HG02610 (cell line): ENCODE measurements at regions not wholly inside any gene's neighbourhood (a gene's known extent, or its start where the extent isn't known, plus 50 kb on each side); places are given as distances from the start of the nearest gene placed in this dataset.
"Not testable (repeated sequence)": the region's sequence is repeated elsewhere in the genome, so short reads cannot be mapped to it uniquely, and the experiment has no call there.

ENCODE experiments used
- ATAC-seq: cut with Tn5 transposase; IDR thresholded peaks from one replicate; pipeline ENCODE4 v1.9.1; 2021; ENCODE audit warnings: mild to moderate bottlenecking, moderate library complexity; ENCODE audit not compliant: unreplicated experiment

GRCh38 chr1:239960366-239960765 is 131.3 kb upstream of the FMN2 start:
- ATAC-seq: no peak

- no peak for ATAC-seq
Measured at GRCh38 chr1:239963856-239964255, 127.8 kb upstream of the FMN2 start.

DNA sequence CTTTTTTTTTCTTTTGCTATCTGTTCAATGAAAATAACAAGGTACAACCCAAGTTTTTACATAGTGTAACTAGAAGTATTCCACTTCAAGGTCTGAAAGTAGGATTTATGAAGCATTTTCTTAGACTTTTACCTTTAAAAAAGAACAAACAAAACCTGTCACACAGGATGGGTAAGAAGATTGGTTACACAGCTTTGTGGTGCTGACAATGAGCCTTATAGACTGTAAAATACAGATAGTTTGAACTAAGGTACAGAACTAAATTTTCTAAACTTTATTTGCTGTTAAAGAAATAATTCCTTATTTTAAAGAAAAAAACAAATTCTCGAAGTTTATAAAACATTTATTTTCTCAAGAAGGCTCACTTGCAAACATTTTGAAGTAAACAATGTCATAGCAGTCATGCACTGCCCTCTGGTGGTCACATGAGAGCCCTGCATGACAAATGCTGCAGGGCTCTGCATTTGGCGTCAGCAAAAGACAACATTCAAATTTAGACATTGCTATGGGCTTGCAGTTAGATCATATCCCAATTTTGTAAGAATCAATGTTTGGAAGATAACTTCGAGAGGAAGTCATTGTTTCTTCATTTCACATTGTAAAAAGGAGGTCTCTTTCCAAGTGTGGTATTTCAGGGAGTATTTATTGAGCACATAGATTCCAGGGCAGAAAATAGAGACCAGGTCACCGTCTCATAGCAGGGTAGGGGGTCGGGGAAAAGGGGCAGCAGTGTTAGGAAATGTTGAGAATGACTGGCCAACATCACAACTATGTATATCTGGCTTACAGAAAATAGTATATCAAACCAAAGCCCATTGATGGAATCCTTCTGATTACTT is 115.3 kb upstream of the FMN2 start:
- ATAC-seq: peak; percentile 90

GRCh38 chr1:239977416-239977815 is 114.3 kb upstream of the FMN2 start:
- no peak for ATAC-seq

DNA sequence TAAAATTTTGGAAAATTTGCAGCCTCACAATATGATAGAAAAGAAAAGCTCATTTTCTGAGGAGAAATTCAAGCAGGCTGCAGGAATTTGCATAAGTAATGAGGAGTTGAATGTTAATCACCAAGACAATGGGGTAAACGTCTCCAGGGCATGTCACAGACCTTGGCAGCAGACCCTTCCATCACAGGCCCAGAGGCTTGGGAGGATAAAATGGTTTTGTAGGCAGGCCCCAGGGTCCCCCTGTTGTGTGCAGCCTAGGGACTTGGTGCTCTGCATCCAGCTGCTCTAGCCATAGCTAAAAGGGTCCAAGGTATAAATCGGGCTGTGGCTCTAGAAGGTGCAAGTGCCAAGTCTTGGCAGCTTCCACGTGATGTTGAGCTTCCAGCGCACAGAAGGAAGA is 112.2 kb upstream of the FMN2 start:
- no peak for ATAC-seq

DNA sequence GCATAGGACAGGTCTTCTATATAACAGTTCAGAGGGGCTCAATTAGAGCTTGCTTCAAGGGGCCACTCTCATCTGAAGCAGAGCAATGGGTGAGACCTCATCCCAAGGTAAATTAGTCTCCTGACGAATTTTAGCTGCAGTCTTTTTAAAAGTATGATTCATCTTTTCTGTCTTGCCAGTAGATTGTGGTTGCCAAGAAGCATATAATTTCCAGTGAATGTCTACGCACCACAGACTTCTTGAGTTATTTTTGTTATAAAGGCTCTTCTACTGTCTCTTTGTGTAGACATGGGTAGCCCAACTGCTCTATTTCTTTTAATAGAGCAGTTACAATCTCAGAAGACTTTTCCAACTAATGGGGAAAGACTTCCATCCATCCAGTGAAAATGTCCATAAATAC is 108.9 kb upstream of the FMN2 start:
- ATAC-seq: no peak

DNA sequence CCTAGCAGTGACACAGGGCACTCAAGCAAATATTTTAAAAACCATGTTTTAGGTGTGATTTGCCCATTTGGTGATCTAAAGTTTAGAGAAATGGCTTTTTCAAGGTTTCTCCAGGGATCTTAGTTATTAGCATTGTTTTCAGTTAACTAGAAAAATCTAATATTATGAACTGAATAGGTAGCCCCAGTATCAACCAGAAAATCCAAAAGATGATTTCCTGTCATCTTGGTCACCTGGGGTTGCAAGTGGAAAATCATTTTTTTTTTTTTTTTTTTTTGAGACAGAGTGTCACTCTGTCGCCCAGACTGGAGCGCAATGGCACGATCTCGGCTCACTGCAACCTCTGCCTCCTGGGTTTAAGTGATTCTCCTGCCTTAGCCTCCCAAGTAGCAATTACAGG is 106.6 kb upstream of the FMN2 start:
- no peak for ATAC-seq

DNA sequence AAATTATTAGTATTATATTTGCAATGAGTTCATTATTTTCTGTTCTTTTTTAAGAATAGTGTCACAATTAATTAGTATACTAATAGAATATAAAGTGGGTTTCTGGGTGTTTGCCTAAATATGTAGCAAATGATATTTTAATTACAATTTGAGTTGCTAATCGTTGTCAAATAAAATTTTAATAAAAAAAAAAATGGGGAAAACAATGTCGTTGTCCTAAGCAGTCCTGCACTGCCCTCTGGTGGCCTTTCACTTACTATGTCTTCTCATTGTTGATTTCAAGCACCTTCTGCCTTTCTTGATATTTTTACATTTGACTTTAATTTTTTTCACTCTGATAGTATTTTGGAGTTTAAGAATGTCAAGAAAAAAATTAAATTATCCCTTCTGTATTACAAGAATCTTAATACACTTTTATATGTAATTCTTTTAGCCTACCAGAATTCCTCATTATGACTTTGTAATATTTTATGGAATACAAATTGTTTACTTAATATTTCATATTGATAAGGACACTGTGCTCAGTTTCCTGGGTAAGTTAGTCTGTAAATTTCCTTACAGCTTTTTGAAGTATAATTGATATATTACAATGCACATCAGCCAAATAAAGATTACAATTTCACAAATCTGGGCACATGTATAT is 104.5 kb upstream of the FMN2 start:
- ATAC-seq: no peak

DNA sequence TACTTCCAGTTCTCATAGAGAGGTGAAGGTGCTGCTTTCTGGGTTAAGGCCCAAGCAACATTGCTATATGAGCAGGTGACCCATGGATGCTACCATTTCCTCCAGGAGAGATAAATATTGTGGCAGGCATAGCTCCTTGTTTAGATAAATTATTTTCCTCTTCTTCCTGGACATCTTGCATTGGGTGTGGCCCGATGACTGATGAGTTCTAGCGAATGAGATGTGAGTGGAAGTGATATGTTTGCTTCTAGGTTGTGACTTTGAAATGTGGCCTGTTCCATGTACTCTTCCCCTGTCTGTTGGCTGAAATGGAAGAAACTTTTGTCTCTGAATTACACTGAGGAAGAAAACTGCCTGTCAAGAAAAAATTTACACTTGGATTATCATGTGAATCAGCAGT is 101.7 kb upstream of the FMN2 start:
- ATAC-seq: no peak

GRCh38 chr1:239992566-239992965 is 99.1 kb upstream of the FMN2 start:
- ATAC-seq: not testable (repeated sequence)

DNA sequence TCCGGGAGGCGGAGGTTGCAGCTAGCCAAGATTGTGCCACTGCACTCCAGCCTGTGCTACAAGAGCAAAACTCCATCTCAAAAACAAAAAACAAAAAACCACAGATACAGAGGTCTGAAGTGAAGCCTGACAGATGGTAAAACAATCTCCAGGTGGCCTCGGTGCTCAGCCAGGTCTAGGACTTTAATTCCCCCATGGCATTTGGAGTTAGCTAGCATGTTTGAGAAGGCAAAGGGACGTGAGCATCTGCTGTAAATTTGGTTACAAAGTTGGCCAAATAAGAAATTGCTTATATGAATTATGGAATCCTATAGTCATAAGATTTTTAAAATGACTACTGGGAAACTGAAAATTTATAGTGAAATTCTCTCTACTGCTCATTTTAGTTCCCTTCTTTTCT is 98.3 kb upstream of the FMN2 start:
- no peak for ATAC-seq

- ATAC-seq: no peak
Measured at GRCh38 chr1:239995281-239995680, 96.4 kb upstream of the FMN2 start.

GRCh38 chr1:239997160-239997514 is 94.5 kb upstream of the FMN2 start:
- ATAC-seq: no peak

DNA sequence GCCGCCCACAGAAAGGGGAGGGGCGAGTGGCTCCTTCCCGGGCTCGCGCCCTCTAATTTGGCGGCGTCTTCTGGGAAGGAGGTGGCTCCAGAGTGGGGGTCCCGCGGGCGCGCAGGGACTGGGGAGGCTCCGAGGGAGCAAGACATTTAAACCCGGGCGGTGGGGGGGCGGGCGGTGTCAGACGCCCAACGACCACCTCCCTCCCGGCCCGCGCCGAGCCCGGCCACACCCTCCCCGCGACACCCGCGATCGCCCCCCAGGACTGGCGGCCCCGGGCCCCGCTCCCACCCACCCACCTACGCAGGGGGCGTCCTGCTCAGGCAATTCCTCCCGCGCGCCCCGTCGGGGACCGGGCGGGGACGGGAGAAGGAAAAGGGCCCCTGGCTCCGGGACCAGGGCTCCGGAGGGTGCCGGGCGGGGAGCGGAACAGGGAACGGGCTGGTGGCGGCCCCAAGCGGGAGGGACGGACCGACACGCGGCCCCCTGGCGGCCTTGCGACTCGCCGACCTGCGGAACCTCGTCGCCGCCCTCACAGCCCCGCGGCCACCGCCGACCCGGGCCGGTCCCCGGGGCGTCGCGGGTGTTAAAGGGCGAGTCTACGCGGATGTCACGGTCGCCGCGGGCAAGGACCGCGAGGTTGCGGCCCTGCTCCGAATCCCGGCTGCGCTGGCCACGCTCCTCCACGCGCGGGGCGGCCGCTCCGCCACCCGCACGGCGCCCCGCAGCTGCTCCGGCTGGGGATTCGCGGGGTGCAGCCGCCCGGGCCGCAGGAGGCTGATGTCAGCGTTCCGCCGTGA is 94.0 kb upstream of the FMN2 start:
- ATAC-seq: no peak

- no peak for ATAC-seq
Measured at GRCh38 chr1:239998312-239998649, 93.4 kb upstream of the FMN2 start.

- ATAC-seq: no peak
Measured at GRCh38 chr1:239999170-239999569, 92.5 kb upstream of the FMN2 start.

DNA sequence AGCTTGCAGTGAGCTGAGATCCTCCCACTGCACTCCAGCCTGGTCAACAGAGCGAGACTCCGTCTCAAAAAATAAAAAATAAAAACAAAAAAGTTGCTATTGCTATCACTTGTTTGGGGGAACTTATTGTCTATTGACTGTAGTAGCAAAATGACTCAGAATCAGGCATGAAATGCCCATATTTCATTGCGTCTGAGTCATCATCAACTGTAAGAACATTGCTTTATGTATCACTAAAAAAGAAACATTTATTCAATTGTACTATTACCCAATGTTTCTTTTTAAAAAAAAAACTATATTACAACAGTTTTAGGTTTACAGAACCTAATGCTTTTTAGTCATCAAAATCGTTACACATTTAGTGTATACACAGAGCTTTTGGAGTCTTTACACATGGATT is 91.0 kb upstream of the FMN2 start:
- no peak for ATAC-seq

GRCh38 chr1:240001177-240001740 is 90.4 kb upstream of the FMN2 start:
- no peak for ATAC-seq

DNA sequence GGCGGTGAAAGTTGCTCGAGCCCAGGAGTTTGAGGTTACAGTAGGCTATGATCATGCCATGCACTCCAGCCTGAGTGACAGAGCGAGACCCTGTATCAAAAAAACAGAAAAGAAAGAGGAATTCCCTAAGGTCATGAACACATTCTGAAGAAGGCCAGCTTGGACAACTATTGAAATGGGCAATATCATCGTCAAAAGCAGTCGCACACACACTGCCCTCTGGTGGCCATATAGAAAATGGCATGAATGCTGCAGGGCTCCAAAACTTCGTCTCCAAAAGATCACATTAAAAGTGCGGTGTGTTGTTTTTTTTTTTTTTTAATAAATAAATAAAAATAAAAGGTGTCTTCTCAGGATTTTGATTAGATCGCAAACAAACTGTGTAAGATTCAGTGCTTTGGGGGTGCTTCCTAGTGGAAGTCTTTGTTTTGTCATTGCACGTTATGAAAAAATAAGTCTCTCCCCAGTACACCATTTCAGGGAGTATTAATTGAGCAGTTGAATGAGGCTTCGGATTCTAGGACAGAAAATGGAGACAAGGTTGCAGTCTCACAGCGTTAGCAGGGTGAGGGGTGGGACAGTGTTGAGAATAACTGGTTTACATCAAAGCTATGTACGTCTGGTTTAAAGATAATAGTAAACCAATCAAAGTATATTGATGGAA is 87.5 kb upstream of the FMN2 start:
- no peak for ATAC-seq

GRCh38 chr1:240005997-240006650 is 85.6 kb upstream of the FMN2 start:
- no peak for ATAC-seq

DNA sequence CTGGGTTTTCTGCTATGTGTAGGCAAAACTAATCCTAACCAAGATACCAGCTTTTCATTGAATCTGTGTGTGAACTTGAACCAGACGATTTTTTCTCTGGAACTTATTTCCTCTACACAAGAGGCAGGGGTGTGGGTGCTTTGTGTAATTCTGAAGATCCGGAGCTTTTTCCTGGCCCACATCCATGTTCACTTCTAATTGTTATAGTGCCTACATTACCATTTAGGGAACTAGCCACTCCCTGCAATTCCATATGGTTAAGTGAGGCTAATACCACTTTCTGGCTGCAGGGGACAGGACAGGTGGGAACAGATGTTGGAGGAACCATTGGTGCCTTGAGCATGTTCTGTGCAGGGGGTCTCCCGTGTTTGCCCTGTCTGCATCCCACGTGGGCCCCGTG is 83.4 kb upstream of the FMN2 start:
- ATAC-seq: no peak
